ENCODE measurements at regions not wholly inside any gene's neighbourhood (a gene's known extent, or its start where the extent isn't known, plus 50 kb on each side); places are given as distances from the start of the nearest gene placed in this dataset.

- TF ChIP-seq CTCF (IDR thresholded peaks at IDR 0.05; ENCODE audit: low read depth, low read length) (no peak), EZH2phosphoT487 (IDR thresholded peaks at IDR 0.05; ENCODE audit: low read depth) (no peak)
Measured at GRCh38 chr15:25224396-25224795, 214.4 kb downstream of the UBE3A start.

All from OCI-LY3 (cell line).